ENCODE measurements at regions not wholly inside any gene's neighbourhood (a gene's known extent, or its start where the extent isn't known, plus 50 kb on each side); places are given as distances from the start of the nearest gene placed in this dataset.

DNA sequence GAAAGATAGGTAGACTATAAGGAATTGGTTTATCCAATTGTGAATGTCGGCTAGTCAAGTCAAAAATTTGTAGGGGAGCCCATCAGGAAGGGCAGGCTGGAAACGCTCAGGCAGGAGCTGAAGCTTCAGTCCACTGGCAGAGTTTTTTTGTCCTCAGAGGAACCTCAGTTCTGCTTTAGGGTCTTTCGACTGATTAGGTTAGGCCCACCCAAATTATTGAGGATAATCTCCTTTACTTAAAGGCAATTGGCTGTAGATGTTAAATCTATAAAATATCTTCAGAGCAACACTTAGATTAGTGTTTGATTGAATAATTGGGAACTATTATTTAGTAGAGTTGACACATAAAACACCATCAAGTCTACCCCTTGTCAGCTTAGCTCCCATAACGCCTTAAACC, 105.5 kb upstream of the ARHGAP5 start:
- no peak overlapping the region for H2AK5ac ChIP-seq (ENCODE audit: low read length)
- H4K8ac ChIP-seq (ENCODE audit: low read depth, low read length): no peak overlapping the region
- H3K79me2 ChIP-seq (ENCODE audit: control insufficient read depth, insufficient read depth, low read length): no peaks in the 10 kb centered on the region
- H2BK15ac ChIP-seq (replicated peaks; ENCODE audit: low read depth): no peak overlapping the region
- H3K79me1 ChIP-seq (ENCODE audit: low read length): no peaks in the 10 kb centered on the region
- H3K4me3 ChIP-seq (ENCODE audit: low read length): no peak overlapping the region
- WGBS (ENCODE audit: extremely low coverage, insufficient coverage, low lambda C conversion rate): no CpG with 5 or more reads among the region's 4 CpGs
- no peak overlapping the region for H3K4me2 ChIP-seq (ENCODE audit: low read length)
- no peak for DNase-seq
- H3K56ac ChIP-seq (ENCODE audit: low read length): no peak overlapping the region
- no peaks in the 10 kb centered on the region for H3K36me3 ChIP-seq (ENCODE audit: control insufficient read depth, insufficient read depth, low read length)
- H3K4me1 ChIP-seq (ENCODE audit: control insufficient read depth, low read depth, low read length): no peaks in the 10 kb centered on the region
- H3K23ac ChIP-seq (ENCODE audit: low read length): no peak overlapping the region
- no peak overlapping the region for H4K5ac ChIP-seq (ENCODE audit: low read length)
- H3K27ac ChIP-seq (ENCODE audit: low read depth, low read length): no peak overlapping the region
- H3K27me3 ChIP-seq (ENCODE audit: insufficient read depth, low read length, poor library complexity): no peaks in the 10 kb centered on the region
- H3K18ac ChIP-seq (ENCODE audit: low read length): no peak overlapping the region
- H2BK120ac ChIP-seq (ENCODE audit: low read depth, low read length): no peak overlapping the region
- H3K4ac ChIP-seq (ENCODE audit: low read depth, low read length): no peak overlapping the region
- no peak overlapping the region for H3K9ac ChIP-seq (ENCODE audit: low read length)
- H2BK5ac ChIP-seq (ENCODE audit: low read length): no peak overlapping the region

DNA sequence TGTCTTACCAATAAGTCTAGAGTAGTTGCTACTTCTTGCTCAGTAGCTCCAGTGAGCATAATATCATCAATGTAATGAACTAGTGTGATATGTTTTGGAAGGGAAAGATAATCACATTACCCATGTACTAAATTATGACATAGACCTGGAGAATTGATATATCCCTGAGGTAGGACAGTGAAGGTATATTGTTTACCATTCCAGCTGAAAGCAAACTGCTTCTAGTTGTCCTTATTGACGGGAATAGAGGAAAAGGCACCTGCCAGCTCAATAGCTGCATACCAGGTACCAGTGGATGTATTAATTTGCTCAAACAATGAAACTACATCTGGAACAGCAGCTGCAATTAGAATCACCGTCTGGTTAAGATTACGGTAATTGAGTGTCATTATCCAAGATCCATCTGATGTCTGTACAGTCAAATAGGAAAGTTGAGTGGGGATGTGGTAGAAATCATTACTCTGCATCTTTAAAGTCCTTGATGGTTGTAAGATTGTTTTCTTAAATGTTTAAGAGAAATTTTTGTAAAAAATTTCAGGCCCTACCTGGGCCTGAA, 100.0 kb upstream of the ARHGAP5 start:
- H3K4me1 ChIP-seq (ENCODE audit: control insufficient read depth, low read depth, low read length): no peaks in the 10 kb centered on the region
- no peak overlapping the region for H3K56ac ChIP-seq (ENCODE audit: low read length)
- no peak overlapping the region for H3K4me2 ChIP-seq (ENCODE audit: low read length)
- no peak overlapping the region for H2BK5ac ChIP-seq (ENCODE audit: low read length)
- H3K4ac ChIP-seq (ENCODE audit: low read depth, low read length): no peak overlapping the region
- H2BK15ac ChIP-seq (replicated peaks; ENCODE audit: low read depth): no peak overlapping the region
- no CpG with 5 or more reads among the region's 3 CpGs for WGBS (ENCODE audit: extremely low coverage, insufficient coverage, low lambda C conversion rate)
- no peaks in the 10 kb centered on the region for H3K79me1 ChIP-seq (ENCODE audit: low read length)
- no peak overlapping the region for H2BK120ac ChIP-seq (ENCODE audit: low read depth, low read length)
- no peak overlapping the region for H3K4me3 ChIP-seq (ENCODE audit: low read length)
- H2AK5ac ChIP-seq (ENCODE audit: low read length): no peak overlapping the region
- no peak overlapping the region for H3K27ac ChIP-seq (ENCODE audit: low read depth, low read length)
- H3K27me3 ChIP-seq (ENCODE audit: insufficient read depth, low read length, poor library complexity): no peaks in the 10 kb centered on the region
- no peak overlapping the region for H3K9ac ChIP-seq (ENCODE audit: low read length)
- no peaks in the 10 kb centered on the region for H3K79me2 ChIP-seq (ENCODE audit: control insufficient read depth, insufficient read depth, low read length)
- H3K23ac ChIP-seq (ENCODE audit: low read length): no peak overlapping the region
- no peak for DNase-seq
- no peak overlapping the region for H4K8ac ChIP-seq (ENCODE audit: low read depth, low read length)
- no peak overlapping the region for H3K18ac ChIP-seq (ENCODE audit: low read length)
- no peaks in the 10 kb centered on the region for H3K36me3 ChIP-seq (ENCODE audit: control insufficient read depth, insufficient read depth, low read length)
- H4K5ac ChIP-seq (ENCODE audit: low read length): no peak overlapping the region

DNA sequence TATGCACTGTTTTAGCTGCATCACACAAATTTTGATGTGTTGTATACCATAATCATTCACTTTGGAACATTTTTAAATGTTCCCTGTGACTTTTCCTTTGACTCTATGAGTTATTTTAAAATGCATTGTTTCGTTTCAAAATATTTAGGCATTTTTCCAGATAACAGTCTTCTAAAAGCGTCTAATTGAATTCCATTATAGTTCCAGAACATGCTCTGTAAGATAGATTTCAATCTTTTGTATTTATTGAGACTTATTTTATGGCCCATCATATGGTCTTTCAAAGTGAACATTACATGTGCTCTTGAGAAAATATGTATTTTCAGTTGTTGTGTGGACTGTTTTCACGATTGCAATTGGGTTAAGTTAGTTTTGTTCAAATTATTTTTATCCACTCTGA, 98.7 kb upstream of the ARHGAP5 start:
- H3K9ac ChIP-seq (ENCODE audit: low read length): no peak overlapping the region
- H3K23ac ChIP-seq (ENCODE audit: low read length): no peak overlapping the region
- H3K27me3 ChIP-seq (ENCODE audit: insufficient read depth, low read length, poor library complexity): no peaks in the 10 kb centered on the region
- H3K56ac ChIP-seq (ENCODE audit: low read length): no peak overlapping the region
- no peaks in the 10 kb centered on the region for H3K79me2 ChIP-seq (ENCODE audit: control insufficient read depth, insufficient read depth, low read length)
- H2BK5ac ChIP-seq (ENCODE audit: low read length): no peak overlapping the region
- no peak overlapping the region for H3K27ac ChIP-seq (ENCODE audit: low read depth, low read length)
- H3K4me1 ChIP-seq (ENCODE audit: control insufficient read depth, low read depth, low read length): no peaks in the 10 kb centered on the region
- no peak overlapping the region for H3K18ac ChIP-seq (ENCODE audit: low read length)
- no peaks in the 10 kb centered on the region for H3K79me1 ChIP-seq (ENCODE audit: low read length)
- no peak overlapping the region for H3K4ac ChIP-seq (ENCODE audit: low read depth, low read length)
- no peak overlapping the region for H2BK120ac ChIP-seq (ENCODE audit: low read depth, low read length)
- no peaks in the 10 kb centered on the region for H3K36me3 ChIP-seq (ENCODE audit: control insufficient read depth, insufficient read depth, low read length)
- no CpG with 5 or more reads among the region's 3 CpGs for WGBS (ENCODE audit: extremely low coverage, insufficient coverage, low lambda C conversion rate)
- H4K5ac ChIP-seq (ENCODE audit: low read length): no peak overlapping the region
- H3K4me2 ChIP-seq (ENCODE audit: low read length): no peak overlapping the region
- H2BK15ac ChIP-seq (replicated peaks; ENCODE audit: low read depth): no peak overlapping the region
- H2AK5ac ChIP-seq (ENCODE audit: low read length): no peak overlapping the region
- H4K8ac ChIP-seq (ENCODE audit: low read depth, low read length): no peak overlapping the region
- DNase-seq: no peak
- H3K4me3 ChIP-seq (ENCODE audit: low read length): no peak overlapping the region

DNA sequence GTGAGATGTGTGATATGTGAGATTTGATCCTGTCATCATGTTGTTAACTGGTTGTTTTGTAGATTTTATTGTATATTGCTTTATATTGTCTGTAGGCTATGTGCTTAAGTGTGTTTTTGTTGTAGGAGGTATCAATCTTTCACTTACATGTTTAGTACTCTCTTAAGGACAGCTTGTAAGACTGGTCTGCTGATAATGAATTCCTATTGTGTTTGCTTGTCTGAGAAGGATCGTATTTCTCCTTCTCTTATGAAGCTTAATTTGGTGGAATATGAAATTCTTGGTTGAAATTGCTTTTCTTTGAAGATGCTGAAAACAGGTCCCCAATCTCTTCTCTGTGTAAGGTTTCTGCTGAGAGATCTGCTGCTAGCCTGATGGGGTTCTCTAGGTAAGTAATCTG, 94.5 kb upstream of the ARHGAP5 start:
- H3K27me3 ChIP-seq (ENCODE audit: insufficient read depth, low read length, poor library complexity): no peaks in the 10 kb centered on the region
- H3K23ac ChIP-seq (ENCODE audit: low read length): no peak overlapping the region
- H3K79me1 ChIP-seq (ENCODE audit: low read length): no peaks in the 10 kb centered on the region
- no peak overlapping the region for H4K8ac ChIP-seq (ENCODE audit: low read depth, low read length)
- H3K36me3 ChIP-seq (ENCODE audit: control insufficient read depth, insufficient read depth, low read length): no peaks in the 10 kb centered on the region
- H3K4me1 ChIP-seq (ENCODE audit: control insufficient read depth, low read depth, low read length): no peaks in the 10 kb centered on the region
- no peak overlapping the region for H3K4me2 ChIP-seq (ENCODE audit: low read length)
- no peak overlapping the region for H2BK5ac ChIP-seq (ENCODE audit: low read length)
- no peak for DNase-seq
- H3K27ac ChIP-seq (ENCODE audit: low read depth, low read length): no peak overlapping the region
- H3K9ac ChIP-seq (ENCODE audit: low read length): no peak overlapping the region
- no peak overlapping the region for H4K5ac ChIP-seq (ENCODE audit: low read length)
- H3K79me2 ChIP-seq (ENCODE audit: control insufficient read depth, insufficient read depth, low read length): no peaks in the 10 kb centered on the region
- no peak overlapping the region for H3K56ac ChIP-seq (ENCODE audit: low read length)
- H2BK15ac ChIP-seq (replicated peaks; ENCODE audit: low read depth): no peak overlapping the region
- no peak overlapping the region for H3K18ac ChIP-seq (ENCODE audit: low read length)
- H2AK5ac ChIP-seq (ENCODE audit: low read length): no peak overlapping the region
- H3K4me3 ChIP-seq (ENCODE audit: low read length): no peak overlapping the region
- WGBS (ENCODE audit: extremely low coverage, insufficient coverage, low lambda C conversion rate): no CpG with 5 or more reads among the region's 1 CpG
- no peak overlapping the region for H2BK120ac ChIP-seq (ENCODE audit: low read depth, low read length)
- H3K4ac ChIP-seq (ENCODE audit: low read depth, low read length): no peak overlapping the region

DNA sequence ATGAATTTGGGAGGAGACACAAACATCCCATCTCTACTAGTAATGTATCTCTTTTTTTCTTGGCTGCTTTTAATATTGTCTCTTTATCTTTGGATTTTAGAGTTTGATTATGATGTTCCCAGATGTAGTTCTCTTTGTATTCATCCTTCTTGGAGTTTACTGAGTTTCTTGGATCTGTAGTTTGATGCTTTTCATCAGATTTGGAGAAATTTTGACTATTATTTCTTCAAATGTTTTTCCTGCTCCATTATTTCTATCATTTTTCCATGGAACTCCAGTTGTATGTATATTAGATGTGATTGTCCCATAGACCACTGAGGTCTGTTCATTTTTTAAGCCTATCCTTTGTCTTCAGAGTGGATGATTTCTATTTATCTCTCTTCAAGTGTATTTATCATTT, 90.7 kb upstream of the ARHGAP5 start:
- H2BK5ac ChIP-seq (ENCODE audit: low read length): no peak overlapping the region
- H2AK5ac ChIP-seq (ENCODE audit: low read length): no peak overlapping the region
- no peak overlapping the region for H3K23ac ChIP-seq (ENCODE audit: low read length)
- no peaks in the 10 kb centered on the region for H3K79me1 ChIP-seq (ENCODE audit: low read length)
- H3K27me3 ChIP-seq (ENCODE audit: insufficient read depth, low read length, poor library complexity): no peaks in the 10 kb centered on the region
- no peak overlapping the region for H3K4ac ChIP-seq (ENCODE audit: low read depth, low read length)
- no peak overlapping the region for H3K56ac ChIP-seq (ENCODE audit: low read length)
- H2BK15ac ChIP-seq (replicated peaks; ENCODE audit: low read depth): no peak overlapping the region
- no peak overlapping the region for H2BK120ac ChIP-seq (ENCODE audit: low read depth, low read length)
- H3K27ac ChIP-seq (ENCODE audit: low read depth, low read length): no peak overlapping the region
- DNase-seq: no peak
- H3K18ac ChIP-seq (ENCODE audit: low read length): no peak overlapping the region
- no peaks in the 10 kb centered on the region for H3K4me1 ChIP-seq (ENCODE audit: control insufficient read depth, low read depth, low read length)
- H4K5ac ChIP-seq (ENCODE audit: low read length): no peak overlapping the region
- no peak overlapping the region for H4K8ac ChIP-seq (ENCODE audit: low read depth, low read length)
- no peaks in the 10 kb centered on the region for H3K79me2 ChIP-seq (ENCODE audit: control insufficient read depth, insufficient read depth, low read length)
- no peak overlapping the region for H3K9ac ChIP-seq (ENCODE audit: low read length)
- no peak overlapping the region for H3K4me2 ChIP-seq (ENCODE audit: low read length)
- no peaks in the 10 kb centered on the region for H3K36me3 ChIP-seq (ENCODE audit: control insufficient read depth, insufficient read depth, low read length)
- no peak overlapping the region for H3K4me3 ChIP-seq (ENCODE audit: low read length)

DNA sequence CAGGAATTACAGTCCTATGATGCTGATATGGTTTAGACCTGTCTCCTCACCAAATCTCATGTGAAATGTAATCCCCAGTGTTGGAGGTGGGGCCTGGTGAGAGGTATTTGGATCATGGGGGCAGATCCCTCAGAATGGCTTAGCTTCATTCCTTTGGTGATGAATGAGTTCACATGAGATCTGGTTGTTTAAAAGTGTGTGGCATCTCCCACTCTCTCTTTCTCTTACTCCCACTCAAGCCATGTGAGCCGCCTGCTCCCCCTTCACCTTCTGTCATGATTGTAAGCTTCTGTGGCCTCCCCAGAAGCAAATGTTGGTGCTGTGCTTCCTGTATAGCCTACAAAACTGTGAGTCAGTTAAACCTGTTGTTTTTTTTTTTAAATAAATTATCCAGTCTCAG, 89.4 kb upstream of the ARHGAP5 start:
- WGBS (ENCODE audit: extremely low coverage, insufficient coverage, low lambda C conversion rate): no CpG with 5 or more reads among the region's 1 CpG
- Histone ChIP-seq H2BK5ac (ENCODE audit: low read length) (no peak overlapping the region), H4K8ac (ENCODE audit: low read depth, low read length) (no peak overlapping the region)

More for the DNA sequence above, 89.4 kb upstream of the ARHGAP5 start:
- Histone ChIP-seq H3K27me3 (ENCODE audit: insufficient read depth, low read length, poor library complexity) (no peaks in the 10 kb centered on the region), H3K9ac (ENCODE audit: low read length) (no peak overlapping the region), H3K4me3 (ENCODE audit: low read length) (no peak overlapping the region), H3K79me1 (ENCODE audit: low read length) (no peaks in the 10 kb centered on the region), H3K56ac (ENCODE audit: low read length) (no peak overlapping the region), H2AK5ac (ENCODE audit: low read length) (no peak overlapping the region), H3K36me3 (ENCODE audit: control insufficient read depth, insufficient read depth, low read length) (no peaks in the 10 kb centered on the region), H3K23ac (ENCODE audit: low read length) (no peak overlapping the region), H2BK15ac (replicated peaks; ENCODE audit: low read depth) (no peak overlapping the region), H3K4me1 (ENCODE audit: control insufficient read depth, low read depth, low read length) (no peaks in the 10 kb centered on the region), H3K18ac (ENCODE audit: low read length) (no peak overlapping the region), H4K5ac (ENCODE audit: low read length) (no peak overlapping the region), H3K27ac (ENCODE audit: low read depth, low read length) (no peak overlapping the region), H3K4ac (ENCODE audit: low read depth, low read length) (no peak overlapping the region), H2BK120ac (ENCODE audit: low read depth, low read length) (no peak overlapping the region), H3K4me2 (ENCODE audit: low read length) (no peak overlapping the region), H3K79me2 (ENCODE audit: control insufficient read depth, insufficient read depth, low read length) (no peaks in the 10 kb centered on the region)
- DNase-seq: no peak
